SK-N-SH (cell line): ENCODE measurements at regions not wholly inside any gene's neighbourhood (a gene's known extent, or its start where the extent isn't known, plus 50 kb on each side); places are given as distances from the start of the nearest gene placed in this dataset.

Source experiments
- CTCF ChIA-PET: fragments of 300-600, 350-600 bp; formaldehyde crosslinking; extraction: SDS; loops from one replicate; lab custom pipeline; 2021; lab: Yijun Ruan, JAX
- POLR2A ChIA-PET: fragments of 350-600 bp; sonication (Branson Sonifier 250); formaldehyde crosslinking; extraction: SDS; loops from one replicate; lab custom pipeline; 2020; ENCODE audit warnings: antibody characterized with exemption, inconsistent platforms; lab: Yijun Ruan, JAX
- DNase-seq: peaks from one replicate; pipeline ENCODE4 v3.0.0; 2012
- H2AFZ ChIP-seq: fragments of 200-600 bp; sonication (generic); 2 replicates; pipeline ENCODE4 v1.8.1; 2016; ENCODE audit warnings: antibody characterized with exemption, mild to moderate bottlenecking, low read depth
- H3F3A ChIP-seq: fragments of 200-600 bp; sonication (generic); replicated peaks from 2 replicates; pipeline ENCODE3; 2016; ENCODE audit warnings: antibody characterized with exemption, mild to moderate bottlenecking; ENCODE audit not compliant: insufficient read depth
- H3K27ac ChIP-seq, 2 experiments: fragments of 200-500 bp in 1 of 2; fragments of 200-600 bp in 1 of 2; sonication (Bioruptor generic) in 1 of 2; sonication (generic), shearing (Covaris generic) in 1 of 2; 2 replicates each; pipeline versions ENCODE4 v1.5.1 to v1.6.1; 2014 to 2016; ENCODE audit warnings: low read depth in 2 of 2, inconsistent platforms in 1 of 2, low read length in 1 of 2, mild to moderate bottlenecking in 1 of 2, mixed read lengths in 1 of 2
- H3K27me3 ChIP-seq: fragments of 200-600 bp; sonication (generic), shearing (Covaris generic); 2 replicates; pipeline ENCODE4 v1.6.1; 2016; ENCODE audit warnings: mixed run types; ENCODE audit not compliant: insufficient read depth
- H3K36me3 ChIP-seq, 2 experiments: fragments of 200-500 bp in 1 of 2; fragments of 200-600 bp in 1 of 2; sonication (Bioruptor generic) in 1 of 2; sonication (generic) in 1 of 2; replicated peaks in 1 of 2; 2 replicates each; pipeline versions ENCODE3 to v1.5.1; 2014 to 2016; ENCODE audit warnings: low read length in 1 of 2, mild to moderate bottlenecking in 1 of 2; ENCODE audit not compliant: insufficient read depth in 2 of 2, control insufficient read depth in 1 of 2
- H3K4me1 ChIP-seq, 2 experiments: fragments of 200-500 bp in 1 of 2; fragments of 200-600 bp in 1 of 2; sonication (Bioruptor generic) in 1 of 2; sonication (generic), shearing (Covaris generic) in 1 of 2; 2 replicates each; pipeline versions ENCODE4 v1.5.1 to v1.6.1; 2014 to 2016; ENCODE audit warnings: low read depth in 1 of 2, low read length in 1 of 2, mixed run types in 1 of 2; ENCODE audit not compliant: insufficient read depth in 2 of 2, control insufficient read depth in 1 of 2
- H3K4me2 ChIP-seq: fragments of 200-600 bp; sonication (generic), shearing (Covaris generic); 2 replicates; pipeline ENCODE4 v1.6.1; 2017; ENCODE audit warnings: mixed run types
- H3K4me3 ChIP-seq, 2 experiments: fragments of 200-500 bp in 1 of 2; fragments of 200-600 bp in 1 of 2; sonication (Bioruptor generic) in 1 of 2; sonication (generic), shearing (Covaris generic) in 1 of 2; 2 replicates each; pipeline versions ENCODE4 v1.5.1 to v1.8.1; 2014 to 2016; ENCODE audit warnings: low read depth in 2 of 2, inconsistent platforms in 1 of 2, low read length in 1 of 2, mild to moderate bottlenecking in 1 of 2, mixed read lengths in 1 of 2, moderate library complexity in 1 of 2
- H3K79me2 ChIP-seq: fragments of 200-600 bp; sonication (generic); 2 replicates; pipeline ENCODE4 v1.8.1; 2017; ENCODE audit warnings: mild to moderate bottlenecking; ENCODE audit not compliant: insufficient read depth
- H3K9ac ChIP-seq: fragments of 200-600 bp; sonication (generic); 2 replicates; pipeline ENCODE4 v1.6.1; 2017; ENCODE audit warnings: mixed run types
- H3K9me2 ChIP-seq: fragments of 200-600 bp; sonication (generic); 2 replicates; pipeline ENCODE4 v1.6.1; 2017; ENCODE audit warnings: mixed run types
- H3K9me3 ChIP-seq: fragments of 200-600 bp; sonication (generic); 2 replicates; pipeline ENCODE4 v1.6.1; 2017; ENCODE audit warnings: mixed run types, mild to moderate bottlenecking, moderate library complexity
- H4K20me1 ChIP-seq: fragments of 200-600 bp; sonication (generic); 2 replicates; pipeline ENCODE4 v1.6.1; 2017; ENCODE audit warnings: mild to moderate bottlenecking, mixed run types; ENCODE audit not compliant: insufficient read depth
- CTCF ChIP-seq: fragments of 200-600 bp; sonication (generic); IDR thresholded peaks from 2 replicates; pipeline ENCODE4 v1.6.1; 2017; ENCODE audit warnings: antibody characterized with exemption, mild to moderate bottlenecking, moderate library complexity
- ELF1 ChIP-seq: IDR thresholded peaks from 2 replicates; pipeline ENCODE4 v1.4.0; 2012
- FOSL2 ChIP-seq: IDR thresholded peaks from 2 replicates; pipeline ENCODE4 v1.4.0; 2012; ENCODE audit warnings: low read depth, mild to moderate bottlenecking, moderate library complexity, borderline replicate concordance
- FOXJ3 ChIP-seq: sonication (generic); formaldehyde crosslinking; IDR thresholded peaks from 2 replicates; pipeline ENCODE4 v1.5.1; 2020; ENCODE audit warnings: mild to moderate bottlenecking, missing genetic modification reagents
- FOXM1 ChIP-seq: IDR thresholded peaks from 2 replicates; pipeline ENCODE4 v1.4.0; 2012; ENCODE audit warnings: low read depth, mild to moderate bottlenecking
- GABPA ChIP-seq: IDR thresholded peaks from 2 replicates; pipeline ENCODE4 v1.4.0; 2012; ENCODE audit warnings: low read depth, mild to moderate bottlenecking
- GATA2 ChIP-seq: sonication (generic); formaldehyde crosslinking; IDR thresholded peaks from 2 replicates; pipeline ENCODE4 v1.5.0; 2020; ENCODE audit warnings: mild to moderate bottlenecking, missing genetic modification reagents
- JUND ChIP-seq: IDR thresholded peaks from 2 replicates; pipeline ENCODE4 v1.4.0; 2012
- MAX ChIP-seq: IDR thresholded peaks from 2 replicates; pipeline ENCODE4 v1.4.0; 2012; ENCODE audit warnings: low read depth
- MXI1 ChIP-seq: IDR thresholded peaks from 2 replicates; pipeline ENCODE4 v1.6.1; 2012; ENCODE audit warnings: mild to moderate bottlenecking, low read depth, low read length, improper control_type of control experiment
- NRF1 ChIP-seq: IDR thresholded peaks from 2 replicates; pipeline ENCODE4 v1.6.1; 2012; ENCODE audit warnings: low read depth, mild to moderate bottlenecking, low read length
- PBX3 ChIP-seq: IDR thresholded peaks from 2 replicates; pipeline ENCODE4; 2012
- POLR2AphosphoS5 ChIP-seq: IDR thresholded peaks from 2 replicates; pipeline ENCODE4 v1.6.1; 2012; ENCODE audit warnings: low read depth, low read length
- REST ChIP-seq: IDR thresholded peaks from 2 replicates; pipeline ENCODE4 v1.6.1; 2012; ENCODE audit warnings: mild to moderate bottlenecking, low read depth, low read length, moderate library complexity
- RXRA ChIP-seq: IDR thresholded peaks from 2 replicates; pipeline ENCODE4 v1.4.0; 2012; ENCODE audit warnings: low read depth, mild to moderate bottlenecking, borderline replicate concordance
- SIN3A ChIP-seq: IDR thresholded peaks from 2 replicates; pipeline ENCODE4 v1.6.1; 2012; ENCODE audit warnings: low read depth, mild to moderate bottlenecking, low read length, moderate library complexity, borderline replicate concordance
- TEAD4 ChIP-seq: IDR thresholded peaks from 2 replicates; pipeline ENCODE4 v1.4.0; 2012; ENCODE audit warnings: mild to moderate bottlenecking, borderline replicate concordance; ENCODE audit not compliant: insufficient read depth
- USF1 ChIP-seq: IDR thresholded peaks from 2 replicates; pipeline ENCODE4 v1.4.0; 2012; ENCODE audit warnings: low read depth, borderline replicate concordance
- USF2 ChIP-seq: fragments of 150-350 bp; IDR thresholded peaks from 2 replicates; pipeline ENCODE4 v1.6.1; 2017; ENCODE audit warnings: antibody characterized with exemption, low read length, low read depth, borderline replicate concordance
- YY1 ChIP-seq: IDR thresholded peaks from 2 replicates; pipeline ENCODE4 v1.4.0; 2012; ENCODE audit warnings: low read depth, mild to moderate bottlenecking
- WGBS: methylation state at CpG from one replicate; pipeline ENCODE4 v1.1.6; 2017; ENCODE audit warnings: low lambda C conversion rate; 5-methylcytosine and 5-hydroxymethylcytosine counted together

- TF ChIP-seq REST (no peak), USF1 (no peak), SIN3A (no peak), MAX (no peak)
Observed at GRCh38 chr5:173717959-173718358, 101.5 kb upstream of the BOD1 start (continued).

GRCh38 chr5:173718469-173718868 lies 102.0 kb upstream of the BOD1 start:
- H3K4me1 ChIP-seq: peaks cover 0 to 55% of the 10 kb centered on the region in 2 experiments; a peak in 2 of 4 replicates
- DNase-seq: no peak
- no peaks in the 10 kb centered on the region for H4K20me1 ChIP-seq
- no peaks in the 10 kb centered on the region; the same call in 1 of the 2 replicates for H3K27me3 ChIP-seq
- no peaks in the 10 kb centered on the region for H3K79me2 ChIP-seq
- H3K4me2 ChIP-seq: no peak overlapping the region
- H3K36me3 ChIP-seq: no peaks in the 10 kb centered on the region
- no peak overlapping the region for H3K9ac ChIP-seq
- no peak overlapping the region for H3K4me3 ChIP-seq
- ChIA-PET POLR2A (interaction anchor here (2.5 kb wide), 1 partner anchor 245 kb away, joined by 5 read pairs; no protein-coding TSS in a partner anchor), CTCF (interaction anchor here (0.6 to 2.7 kb wide), 7 partner anchors 12 to 835 kb away, joined by 3 to 11 read pairs (median 4); no protein-coding TSS in a partner anchor)
- TF ChIP-seq GABPA (no peak), TEAD4 (no peak), YY1 (no peak), NRF1 (no peak), CTCF (no peak), FOXJ3 (CRISPR knock-in tag) (no peak), FOSL2 (no peak), USF2 (no peak), MXI1 (no peak), JUND (no peak), POLR2AphosphoS5 (no peak), RXRA (no peak), FOXM1 (no peak), ELF1 (no peak), GATA2 (CRISPR knock-in tag) (no peak), REST (no peak), PBX3 (no peak)
- no peaks in the 10 kb centered on the region for H3F3A ChIP-seq
- H2AFZ ChIP-seq: no peak overlapping the region
- WGBS: 88% methylated on average over 8 of the region's 10 CpGs
- H3K9me2 ChIP-seq: no peaks in the 10 kb centered on the region
- no peaks in the 10 kb centered on the region for H3K9me3 ChIP-seq
- no peak overlapping the region; a peak in 1 of 4 replicates for H3K27ac ChIP-seq
